Caco-2 (cell line): ENCODE measurements at regions not wholly inside any gene's neighbourhood (a gene's known extent, or its start where the extent isn't known, plus 50 kb on each side); places are given as distances from the start of the nearest gene placed in this dataset.

ENCODE experiments used
- BruUV-seq: library from RNA; stranded (reverse); fragments of 400-500 nt; replicated peaks from 2 replicates; lab custom pipeline; 2021; lab: Mats Ljungman, UMichigan
- CTCF ChIA-PET: fragments of 300-600 bp; sonication (Branson Sonifier 250); formaldehyde crosslinking; loops from one replicate; lab custom pipeline; 2022; ENCODE audit warnings: antibody characterized with exemption; lab: Charles Lee
- POLR2A ChIA-PET: fragments of 300-600 bp; sonication (Branson Sonifier 250); formaldehyde crosslinking; loops from one replicate; lab custom pipeline; 2022; ENCODE audit warnings: antibody characterized with exemption; lab: Charles Lee
- DNase-seq, 2 experiments: peaks; one replicate each; pipeline versions ENCODE4 v3.0.0 to v3.0.0-alpha.2; 2020 to 2022
- H3K27me3 ChIP-seq: replicated peaks from 2 replicates; pipeline ENCODE4 v1.6.0; 2011; ENCODE audit warnings: low read length; ENCODE audit not compliant: control insufficient read depth, insufficient read depth
- H3K36me3 ChIP-seq: 2 replicates; pipeline ENCODE4 v1.5.1; 2011; ENCODE audit warnings: low read length; ENCODE audit not compliant: control insufficient read depth, insufficient read depth
- H3K4me1 ChIP-seq: fragments of 250-450 bp; sonication (Bioruptor Pico); 2 replicates; pipeline ENCODE4 v1.5.1; 2020; ENCODE audit warnings: mild to moderate bottlenecking
- H3K4me3 ChIP-seq: 2 replicates; pipeline ENCODE4 v1.5.1; 2011; ENCODE audit warnings: low read depth, mild to moderate bottlenecking, control low read depth, low read length
- H3K9me3 ChIP-seq: fragments of 250-450 bp; sonication (Bioruptor Pico); 2 replicates; pipeline ENCODE4 v1.5.1; 2020; ENCODE audit warnings: mild to moderate bottlenecking, moderate library complexity
- H3K27ac Mint-ChIP-seq: one replicate; pipeline ENCODE4 v1.8.0; 2022; ENCODE audit warnings: mixed read lengths; ENCODE audit not compliant: unreplicated experiment
- H3K27me3 Mint-ChIP-seq: one replicate; pipeline ENCODE4 v1.8.0; 2022; ENCODE audit warnings: mixed read lengths; ENCODE audit not compliant: insufficient read depth, unreplicated experiment
- H3K36me3 Mint-ChIP-seq: one replicate; pipeline ENCODE4 v1.8.0; 2022; ENCODE audit warnings: mild to moderate bottlenecking, mixed read lengths; ENCODE audit not compliant: insufficient read depth, unreplicated experiment
- H3K4me1 Mint-ChIP-seq: one replicate; pipeline ENCODE4 v1.8.0; 2022; ENCODE audit warnings: low read depth, mixed read lengths; ENCODE audit not compliant: unreplicated experiment
- H3K4me3 Mint-ChIP-seq: one replicate; pipeline ENCODE4 v1.8.0; 2022; ENCODE audit warnings: mild to moderate bottlenecking, moderate library complexity, mixed read lengths; ENCODE audit not compliant: unreplicated experiment
- H3K9me3 Mint-ChIP-seq: one replicate; pipeline ENCODE4 v1.8.0; 2022; ENCODE audit warnings: mixed read lengths; ENCODE audit not compliant: unreplicated experiment
- intact Hi-C: fragments of 100-400 bp; cut with micrococcal nuclease; formaldehyde crosslinking; loops from one replicate; pipeline ENCODE4 v1.10.0; 2022; ENCODE audit not compliant: unreplicated experiment
- TF ChIP-seq, protein P1 (sequence below), 2 experiments: fragments of 200-600 bp in 1 of 2; IDR thresholded peaks; 1 replicate in 1 of 2; 2 replicates in 1 of 2; pipeline versions ENCODE4 v1.5.1 to v1.8.0; 2011 to 2022; ENCODE audit warnings: antibody characterized with exemption in 1 of 2, control low read depth in 1 of 2, inconsistent platforms in 1 of 2, low read depth in 1 of 2, low read length in 1 of 2, mild to moderate bottlenecking in 1 of 2, moderate library complexity in 1 of 2; ENCODE audit not compliant: insufficient read depth in 1 of 2, severe bottlenecking in 1 of 2, unreplicated experiment in 1 of 2

DNA sequence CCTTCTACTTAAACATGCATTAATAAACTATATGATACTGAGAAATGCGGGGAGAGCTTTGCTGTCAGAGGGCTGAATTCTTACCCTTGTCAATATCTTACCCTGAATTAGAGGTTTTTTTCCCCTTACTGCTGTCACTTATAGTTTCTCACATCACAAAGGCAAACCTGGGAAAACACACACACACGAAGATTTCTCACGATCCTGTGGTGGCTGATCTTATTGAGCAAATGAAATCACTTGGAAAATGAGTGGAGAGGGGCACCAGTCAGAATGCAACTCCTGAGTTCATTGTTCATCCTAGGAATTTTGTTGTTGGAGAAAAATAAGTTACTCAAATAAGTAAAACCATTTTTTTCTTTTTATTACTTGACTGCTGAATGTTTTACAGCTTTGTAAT is 673.6 kb downstream of the EDEM1 start:
- DNase-seq, result no peak
- H3K9me3 ChIP-seq, result no peaks in the 10 kb centered on the region
- Mint-ChIP-seq H3K36me3 (no peaks in the 10 kb centered on the region), H3K4me1 (no peaks in the 10 kb centered on the region), H3K27ac (no peak overlapping the region), H3K27me3 (peaks cover 8% of the 10 kb centered on the region), H3K9me3 (no peaks in the 10 kb centered on the region), H3K4me3 (no peak overlapping the region)
- H3K4me3 ChIP-seq, result no peak overlapping the region
- TF ChIP-seq, protein P1, sequence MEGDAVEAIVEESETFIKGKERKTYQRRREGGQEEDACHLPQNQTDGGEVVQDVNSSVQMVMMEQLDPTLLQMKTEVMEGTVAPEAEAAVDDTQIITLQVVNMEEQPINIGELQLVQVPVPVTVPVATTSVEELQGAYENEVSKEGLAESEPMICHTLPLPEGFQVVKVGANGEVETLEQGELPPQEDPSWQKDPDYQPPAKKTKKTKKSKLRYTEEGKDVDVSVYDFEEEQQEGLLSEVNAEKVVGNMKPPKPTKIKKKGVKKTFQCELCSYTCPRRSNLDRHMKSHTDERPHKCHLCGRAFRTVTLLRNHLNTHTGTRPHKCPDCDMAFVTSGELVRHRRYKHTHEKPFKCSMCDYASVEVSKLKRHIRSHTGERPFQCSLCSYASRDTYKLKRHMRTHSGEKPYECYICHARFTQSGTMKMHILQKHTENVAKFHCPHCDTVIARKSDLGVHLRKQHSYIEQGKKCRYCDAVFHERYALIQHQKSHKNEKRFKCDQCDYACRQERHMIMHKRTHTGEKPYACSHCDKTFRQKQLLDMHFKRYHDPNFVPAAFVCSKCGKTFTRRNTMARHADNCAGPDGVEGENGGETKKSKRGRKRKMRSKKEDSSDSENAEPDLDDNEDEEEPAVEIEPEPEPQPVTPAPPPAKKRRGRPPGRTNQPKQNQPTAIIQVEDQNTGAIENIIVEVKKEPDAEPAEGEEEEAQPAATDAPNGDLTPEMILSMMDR (IDR thresholded peaks at IDR 0.05; ENCODE audit: insufficient read depth in 1 of 2, low read depth in 1 of 2, low read length in 1 of 2, severe bottlenecking in 1 of 2, unreplicated experiment in 1 of 2), result no peak
- no peaks in the 10 kb centered on the region for H3K4me1 ChIP-seq
- CTCF ChIA-PET, result no interaction called here
- POLR2A ChIA-PET, result no interaction called here
- BruUV-seq, result no TSS peak
- intact Hi-C loops, result no loop called here
- H3K36me3 ChIP-seq, result no peaks in the 10 kb centered on the region
- H3K27me3 ChIP-seq, result no peaks in the 10 kb centered on the region

DNA sequence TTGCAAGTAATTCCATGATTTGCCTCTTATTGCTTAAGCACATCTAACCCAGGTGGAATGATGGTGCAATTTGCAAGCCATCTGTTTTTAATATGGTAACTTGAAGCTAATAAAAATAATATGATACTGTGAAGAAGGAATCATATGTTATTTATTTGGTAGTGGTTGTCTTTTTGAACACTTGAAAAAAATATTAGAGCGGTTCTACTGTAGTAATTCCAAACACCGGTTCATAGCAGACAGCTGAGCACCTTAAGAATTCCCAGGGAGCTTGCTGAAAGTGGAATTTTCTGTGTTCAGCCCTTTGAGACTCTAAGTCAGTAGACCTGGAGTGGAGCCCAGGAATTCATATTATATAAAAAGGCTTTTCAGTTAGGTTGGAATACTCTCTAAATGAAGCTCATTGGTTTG is 687.4 kb downstream of the EDEM1 start:
- CTCF ChIA-PET, result no interaction called here
- H3K27me3 ChIP-seq, result no peaks in the 10 kb centered on the region
- POLR2A ChIA-PET, result no interaction called here
- intact Hi-C loops, result no loop called here
- no peaks in the 10 kb centered on the region for H3K36me3 ChIP-seq
- no peak for DNase-seq
- Mint-ChIP-seq H3K27ac (no peak overlapping the region), H3K9me3 (peaks cover 8% of the 10 kb centered on the region), H3K27me3 (peaks cover 3% of the 10 kb centered on the region), H3K4me1 (no peaks in the 10 kb centered on the region), H3K4me3 (no peak overlapping the region), H3K36me3 (no peaks in the 10 kb centered on the region)
- no TSS peak for BruUV-seq
- H3K4me1 ChIP-seq, result no peaks in the 10 kb centered on the region
- no peak overlapping the region for H3K4me3 ChIP-seq
- TF ChIP-seq, protein P1 (IDR thresholded peaks at IDR 0.05; ENCODE audit: insufficient read depth in 1 of 2, low read depth in 1 of 2, low read length in 1 of 2, severe bottlenecking in 1 of 2, unreplicated experiment in 1 of 2), result no peak
- H3K9me3 ChIP-seq, result no peaks in the 10 kb centered on the region

DNA sequence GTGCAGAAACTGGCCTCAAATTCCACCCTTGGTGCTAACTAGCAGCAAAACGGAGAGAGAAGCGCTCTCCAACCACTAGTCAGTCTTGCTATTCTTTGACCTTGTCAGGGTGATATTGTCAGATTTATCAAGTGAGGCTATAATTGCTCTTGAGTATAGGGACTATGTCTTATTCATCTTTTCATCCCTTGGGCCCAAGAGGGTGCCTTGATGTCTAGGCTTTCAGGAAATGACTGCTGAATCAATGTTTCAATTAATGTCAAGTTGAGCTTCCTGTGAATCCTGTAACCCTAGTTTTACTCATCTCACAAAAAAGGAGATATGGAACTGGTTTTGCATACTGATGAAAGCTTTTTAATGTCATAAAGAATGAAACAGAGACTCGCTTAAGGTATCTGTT is 701.3 kb downstream of the EDEM1 start:
- no TSS peak for BruUV-seq
- no peaks in the 10 kb centered on the region for H3K9me3 Mint-ChIP-seq
- CTCF ChIA-PET, result no interaction called here
- Histone ChIP-seq H3K9me3 (no peaks in the 10 kb centered on the region), H3K36me3 (no peaks in the 10 kb centered on the region), H3K27me3 (no peaks in the 10 kb centered on the region), H3K4me1 (no peaks in the 10 kb centered on the region), H3K4me3 (no peak overlapping the region)
- no peak overlapping the region for H3K4me3 Mint-ChIP-seq
- no peaks in the 10 kb centered on the region for H3K27me3 Mint-ChIP-seq
- no peaks in the 10 kb centered on the region for H3K36me3 Mint-ChIP-seq
- POLR2A ChIA-PET, result no interaction called here
- intact Hi-C loops, result no loop called here
- H3K4me1 Mint-ChIP-seq, result peaks cover 6% of the 10 kb centered on the region
- no peak overlapping the region for H3K27ac Mint-ChIP-seq
- TF ChIP-seq, protein P1 (IDR thresholded peaks at IDR 0.05; ENCODE audit: insufficient read depth in 1 of 2, low read depth in 1 of 2, low read length in 1 of 2, severe bottlenecking in 1 of 2, unreplicated experiment in 1 of 2), result no peak
- DNase-seq, result no peak
